Astrocyte (in vitro differentiated cells and primary cell): ENCODE measurements at regions not wholly inside any gene's neighbourhood (a gene's known extent, or its start where the extent isn't known, plus 50 kb on each side); places are given as distances from the start of the nearest gene placed in this dataset.

Source experiments
- DNase-seq: peaks from one replicate; pipeline ENCODE4 v3.0.0-alpha.2; 2010; ENCODE audit warnings: low read depth
- FAIRE-seq: peaks from 2 replicates; lab custom pipeline; 2011; peaks lifted over from hg19 to GRCh38; lab: Jason Lieb, UNC
- H2AFZ ChIP-seq: 2 replicates; pipeline ENCODE4 v1.6.0; 2012; ENCODE audit warnings: low read depth, low read length, inconsistent platforms
- H3K27ac ChIP-seq: 2 replicates; pipeline ENCODE4 v1.5.1; 2011; ENCODE audit warnings: low read depth, low read length, inconsistent platforms
- H3K27me3 ChIP-seq: 2 replicates; pipeline ENCODE4 v1.6.0; 2011; ENCODE audit warnings: low read length, inconsistent platforms; ENCODE audit not compliant: insufficient read depth
- H3K36me3 ChIP-seq: 2 replicates; pipeline ENCODE4 v1.5.1; 2011; ENCODE audit warnings: low read length, inconsistent platforms; ENCODE audit not compliant: insufficient read depth
- H3K4me1 ChIP-seq: 2 replicates; pipeline ENCODE4 v1.5.1; 2011; ENCODE audit warnings: low read length, inconsistent platforms; ENCODE audit not compliant: insufficient read depth
- H3K4me2 ChIP-seq: 2 replicates; pipeline ENCODE4 v1.6.0; 2012; ENCODE audit warnings: low read length, inconsistent platforms
- H3K4me3 ChIP-seq: 2 replicates; pipeline ENCODE4 v1.5.1; 2011; ENCODE audit warnings: low read depth, mild to moderate bottlenecking, low read length, inconsistent platforms; ENCODE audit not compliant: insufficient read depth
- H3K79me2 ChIP-seq: 2 replicates; pipeline ENCODE4 v1.6.0; 2012; ENCODE audit warnings: mild to moderate bottlenecking, low read length, inconsistent platforms; ENCODE audit not compliant: insufficient read depth
- H3K9ac ChIP-seq: 2 replicates; pipeline ENCODE4 v1.6.0; 2012; ENCODE audit warnings: mild to moderate bottlenecking, low read length, inconsistent platforms
- H3K9me3 ChIP-seq: 2 replicates; pipeline ENCODE4 v1.5.1; 2012; ENCODE audit warnings: low read depth, mild to moderate bottlenecking, low read length, inconsistent platforms; ENCODE audit not compliant: insufficient read depth
- H4K20me1 ChIP-seq: 2 replicates; pipeline ENCODE4 v1.6.0; 2012; ENCODE audit warnings: low read length, inconsistent platforms; ENCODE audit not compliant: insufficient read depth
- H3K27ac Mint-ChIP-seq: one replicate; pipeline ENCODE4 v1.8.0; 2021; ENCODE audit warnings: mild to moderate bottlenecking, mixed read lengths; ENCODE audit not compliant: unreplicated experiment
- H3K27me3 Mint-ChIP-seq: one replicate; pipeline ENCODE4 v1.8.0; 2021; ENCODE audit warnings: low read depth, mixed read lengths; ENCODE audit not compliant: unreplicated experiment
- H3K36me3 Mint-ChIP-seq: one replicate; pipeline ENCODE4 v1.8.0; 2021; ENCODE audit warnings: low read depth, mixed read lengths; ENCODE audit not compliant: unreplicated experiment
- H3K4me1 Mint-ChIP-seq: one replicate; pipeline ENCODE4 v1.8.0; 2021; ENCODE audit warnings: low read depth, mixed read lengths; ENCODE audit not compliant: unreplicated experiment
- H3K4me3 Mint-ChIP-seq: one replicate; pipeline ENCODE4 v1.8.0; 2021; ENCODE audit warnings: mild to moderate bottlenecking, moderate library complexity, mixed read lengths; ENCODE audit not compliant: unreplicated experiment
- H3K9me3 Mint-ChIP-seq: one replicate; pipeline ENCODE4 v1.8.0; 2021; ENCODE audit warnings: mild to moderate bottlenecking, mixed read lengths; ENCODE audit not compliant: unreplicated experiment
- EZH2 ChIP-seq: IDR thresholded peaks from 2 replicates; pipeline ENCODE4 v1.6.1; 2012; ENCODE audit warnings: mild to moderate bottlenecking, low read length, inconsistent platforms; ENCODE audit not compliant: insufficient read depth
- TF ChIP-seq, protein P1 (sequence below): IDR thresholded peaks from 2 replicates; pipeline ENCODE4 v1.5.1; 2011; ENCODE audit warnings: low read depth, mild to moderate bottlenecking, inconsistent platforms, low read length, moderate library complexity; ENCODE audit not compliant: insufficient read depth

DNA sequence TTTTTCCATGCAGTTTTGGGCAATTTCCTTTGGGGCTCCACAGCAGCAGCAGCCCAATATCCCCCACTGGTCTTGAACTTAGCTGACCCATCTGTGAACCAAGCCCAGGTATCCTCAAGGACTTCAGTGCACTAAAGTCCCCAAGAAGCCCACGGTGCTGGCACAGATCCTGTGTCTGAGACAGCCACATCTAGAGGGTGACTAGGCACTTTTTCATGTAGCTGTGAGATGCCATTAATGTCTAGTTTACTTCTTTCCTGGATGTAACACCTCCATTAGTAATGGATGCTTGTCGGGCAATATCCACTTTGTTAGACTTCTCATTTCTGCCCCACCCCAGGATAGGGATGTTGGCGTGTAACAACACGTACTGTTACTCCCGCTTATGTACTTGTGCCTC lies 117.9 kb downstream of the GPCPD1 start:
- Histone ChIP-seq H3K79me2 (no peaks in the 10 kb centered on the region), H3K36me3 (no peaks in the 10 kb centered on the region), H4K20me1 (no peaks in the 10 kb centered on the region), H3K4me2 (no peak overlapping the region), H3K27ac (no peak overlapping the region), H3K9ac (no peak overlapping the region), H3K27me3 (no peaks in the 10 kb centered on the region), H3K9me3 (no peaks in the 10 kb centered on the region), H3K4me3 (no peak overlapping the region), H2AFZ (no peak overlapping the region), H3K4me1 (no peaks in the 10 kb centered on the region)
- FAIRE-seq, result no peak
- Mint-ChIP-seq H3K9me3 (no peaks in the 10 kb centered on the region), H3K36me3 (no peaks in the 10 kb centered on the region), H3K4me3 (no peak overlapping the region), H3K27ac (no peak overlapping the region), H3K27me3 (peaks cover 6% of the 10 kb centered on the region), H3K4me1 (no peaks in the 10 kb centered on the region)
- no peak for DNase-seq
- TF ChIP-seq EZH2, result no peak
- TF ChIP-seq, protein P1, sequence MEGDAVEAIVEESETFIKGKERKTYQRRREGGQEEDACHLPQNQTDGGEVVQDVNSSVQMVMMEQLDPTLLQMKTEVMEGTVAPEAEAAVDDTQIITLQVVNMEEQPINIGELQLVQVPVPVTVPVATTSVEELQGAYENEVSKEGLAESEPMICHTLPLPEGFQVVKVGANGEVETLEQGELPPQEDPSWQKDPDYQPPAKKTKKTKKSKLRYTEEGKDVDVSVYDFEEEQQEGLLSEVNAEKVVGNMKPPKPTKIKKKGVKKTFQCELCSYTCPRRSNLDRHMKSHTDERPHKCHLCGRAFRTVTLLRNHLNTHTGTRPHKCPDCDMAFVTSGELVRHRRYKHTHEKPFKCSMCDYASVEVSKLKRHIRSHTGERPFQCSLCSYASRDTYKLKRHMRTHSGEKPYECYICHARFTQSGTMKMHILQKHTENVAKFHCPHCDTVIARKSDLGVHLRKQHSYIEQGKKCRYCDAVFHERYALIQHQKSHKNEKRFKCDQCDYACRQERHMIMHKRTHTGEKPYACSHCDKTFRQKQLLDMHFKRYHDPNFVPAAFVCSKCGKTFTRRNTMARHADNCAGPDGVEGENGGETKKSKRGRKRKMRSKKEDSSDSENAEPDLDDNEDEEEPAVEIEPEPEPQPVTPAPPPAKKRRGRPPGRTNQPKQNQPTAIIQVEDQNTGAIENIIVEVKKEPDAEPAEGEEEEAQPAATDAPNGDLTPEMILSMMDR, result no peak

DNA sequence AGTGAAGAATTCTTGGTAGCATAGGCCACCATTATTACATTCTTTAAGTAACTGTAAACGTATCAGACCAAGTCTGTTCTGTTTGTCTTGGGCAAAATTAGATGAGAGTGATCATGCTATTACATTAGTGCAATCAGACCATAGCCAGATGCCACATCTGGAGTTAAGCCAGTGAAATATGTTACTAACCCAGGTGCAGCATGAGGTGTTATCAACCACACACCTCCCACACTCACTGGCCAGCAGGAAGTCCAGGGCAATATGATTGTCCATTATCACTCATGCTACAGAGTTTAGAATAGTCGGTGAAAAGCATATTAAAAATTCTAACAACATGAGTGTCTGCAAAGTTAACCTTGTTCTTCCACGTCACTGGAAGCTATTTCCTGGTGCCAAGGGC lies 119.4 kb downstream of the GPCPD1 start:
- Histone ChIP-seq H3K27ac (no peak overlapping the region), H3K4me3 (no peak overlapping the region), H3K4me1 (no peaks in the 10 kb centered on the region), H3K4me2 (no peak overlapping the region), H3K9me3 (no peaks in the 10 kb centered on the region), H3K27me3 (no peaks in the 10 kb centered on the region), H4K20me1 (no peaks in the 10 kb centered on the region), H3K36me3 (no peaks in the 10 kb centered on the region), H2AFZ (no peak overlapping the region), H3K79me2 (no peaks in the 10 kb centered on the region), H3K9ac (no peak overlapping the region)
- TF ChIP-seq, protein P1, result no peak
- no peak for TF ChIP-seq EZH2
- Mint-ChIP-seq H3K27me3 (peaks cover 13% of the 10 kb centered on the region), H3K9me3 (no peaks in the 10 kb centered on the region), H3K4me1 (no peaks in the 10 kb centered on the region), H3K4me3 (no peak overlapping the region), H3K36me3 (no peaks in the 10 kb centered on the region), H3K27ac (no peak overlapping the region)
- DNase-seq (no peak), FAIRE-seq (no peak)

DNA sequence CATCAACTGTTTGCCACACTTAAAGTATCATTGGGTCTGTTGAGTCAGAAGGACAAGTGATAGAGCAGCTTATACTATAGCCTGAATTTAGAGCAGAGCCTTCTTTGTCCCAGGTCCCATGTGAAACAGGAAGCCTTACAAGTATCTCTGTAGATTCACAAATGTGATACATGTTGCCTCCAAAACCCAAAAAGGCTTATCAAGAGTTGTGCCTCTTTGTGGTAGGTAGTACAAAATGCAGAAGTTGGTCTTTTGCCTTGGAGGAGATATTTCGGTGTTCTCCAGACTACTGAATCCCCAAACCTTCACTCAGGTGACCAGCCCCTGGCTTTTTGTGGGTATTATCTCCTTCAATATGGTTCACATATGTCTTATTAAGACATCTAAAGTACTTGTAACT lies 121.2 kb downstream of the GPCPD1 start:
- no peak overlapping the region for H3K27ac Mint-ChIP-seq
- no peaks in the 10 kb centered on the region for H3K36me3 ChIP-seq
- no peak overlapping the region for H3K27ac ChIP-seq
- H3K27me3 Mint-ChIP-seq, result peaks cover 20% of the 10 kb centered on the region
- H3K36me3 Mint-ChIP-seq, result no peaks in the 10 kb centered on the region
- no peak overlapping the region for H3K4me2 ChIP-seq
- no peaks in the 10 kb centered on the region for H3K4me1 ChIP-seq
- no peak overlapping the region for H2AFZ ChIP-seq
- H3K4me3 Mint-ChIP-seq, result no peak overlapping the region
- no peaks in the 10 kb centered on the region for H4K20me1 ChIP-seq
- no peak overlapping the region for H3K4me3 ChIP-seq
- no peaks in the 10 kb centered on the region for H3K4me1 Mint-ChIP-seq
- no peaks in the 10 kb centered on the region for H3K9me3 Mint-ChIP-seq
- no peaks in the 10 kb centered on the region for H3K27me3 ChIP-seq
- H3K9ac ChIP-seq, result no peak overlapping the region
- TF ChIP-seq EZH2, result no peak
- TF ChIP-seq, protein P1, result no peak
- H3K9me3 ChIP-seq, result no peaks in the 10 kb centered on the region
- H3K79me2 ChIP-seq, result no peaks in the 10 kb centered on the region
- DNase-seq (no peak), FAIRE-seq (no peak)
